H9 (cell line): ENCODE measurements at regions not wholly inside any gene's neighbourhood (a gene's known extent, or its start where the extent isn't known, plus 50 kb on each side); places are given as distances from the start of the nearest gene placed in this dataset.

ENCODE experiments used
- DNase-seq: peaks from one replicate; pipeline ENCODE4 v3.0.0-alpha.2; 2017
- H2AFZ ChIP-seq: one replicate; pipeline ENCODE4 v1.6.1; 2013; ENCODE audit warnings: mild to moderate bottlenecking, low read length, control low read depth, moderate library complexity
- H2AK5ac ChIP-seq: 2 replicates; pipeline ENCODE4 v1.6.1; 2013; ENCODE audit warnings: low read length, control low read depth, mixed read lengths; ENCODE audit not compliant: insufficient read length
- H2BK120ac ChIP-seq: one replicate; pipeline ENCODE4 v1.6.1; 2013; ENCODE audit warnings: low read depth, mild to moderate bottlenecking, low read length, control low read depth, inconsistent platforms; ENCODE audit not compliant: poor library complexity, severe bottlenecking
- H2BK12ac ChIP-seq: 2 replicates; pipeline ENCODE4 v1.6.1; 2013; ENCODE audit warnings: low read length, control low read depth, mixed read lengths, low read depth; ENCODE audit not compliant: insufficient read length
- H2BK15ac ChIP-seq: 2 replicates; pipeline ENCODE4 v1.6.1; 2013; ENCODE audit warnings: low read depth, low read length, control low read depth
- H2BK20ac ChIP-seq: one replicate; pipeline ENCODE4 v1.6.1; 2013; ENCODE audit warnings: low read depth, mild to moderate bottlenecking, low read length, control low read depth, inconsistent platforms; ENCODE audit not compliant: poor library complexity, severe bottlenecking
- H2BK5ac ChIP-seq: 2 replicates; pipeline ENCODE4 v1.6.1; 2013; ENCODE audit warnings: low read length, control low read depth, mixed read lengths; ENCODE audit not compliant: insufficient read length
- H3K14ac ChIP-seq: 2 replicates; pipeline ENCODE4 v1.6.1; 2013; ENCODE audit warnings: low read length, control low read depth; ENCODE audit not compliant: insufficient read depth
- H3K18ac ChIP-seq: 2 replicates; pipeline ENCODE4 v1.6.1; 2013; ENCODE audit warnings: low read depth, mild to moderate bottlenecking, mixed read lengths, low read length, control low read depth; ENCODE audit not compliant: insufficient read length
- H3K23ac ChIP-seq: 2 replicates; pipeline ENCODE4 v1.6.1; 2013; ENCODE audit warnings: low read length, control low read depth, mixed read lengths, low read depth; ENCODE audit not compliant: insufficient read length
- H3K23me2 ChIP-seq: 2 replicates; pipeline ENCODE4 v1.6.1; 2013; ENCODE audit warnings: low read depth, mild to moderate bottlenecking, mixed read lengths, low read length, control low read depth; ENCODE audit not compliant: insufficient read length, poor library complexity, severe bottlenecking
- H3K27ac ChIP-seq: 2 replicates; pipeline ENCODE4 v1.5.1; 2013; ENCODE audit warnings: low read length, control low read depth, mixed read lengths, low read depth; ENCODE audit not compliant: insufficient read length
- H3K27me3 ChIP-seq: 2 replicates; pipeline ENCODE4 v1.6.1; 2013; ENCODE audit warnings: low read length, control low read depth, inconsistent platforms; ENCODE audit not compliant: insufficient read depth
- H3K4ac ChIP-seq: 2 replicates; pipeline ENCODE4 v1.6.1; 2013; ENCODE audit warnings: low read depth, mild to moderate bottlenecking, control low read depth, inconsistent platforms, low read length, moderate library complexity
- H3K4me1 ChIP-seq: 2 replicates; pipeline ENCODE4 v1.6.1; 2013; ENCODE audit warnings: low read length, control low read depth, inconsistent platforms; ENCODE audit not compliant: insufficient read depth
- H3K4me2 ChIP-seq: 2 replicates; pipeline ENCODE4 v1.6.1; 2013; ENCODE audit warnings: low read length, control low read depth, mixed read lengths; ENCODE audit not compliant: insufficient read length, insufficient read depth
- H3K56ac ChIP-seq: 2 replicates; pipeline ENCODE4 v1.6.1; 2013; ENCODE audit warnings: low read depth, mild to moderate bottlenecking, mixed read lengths, low read length, control low read depth; ENCODE audit not compliant: insufficient read length
- H3K79me1 ChIP-seq: 2 replicates; pipeline ENCODE4 v1.6.1; 2013; ENCODE audit warnings: low read depth, mild to moderate bottlenecking, moderate library complexity, low read length, control low read depth, inconsistent platforms; ENCODE audit not compliant: insufficient read depth, poor library complexity, severe bottlenecking
- H3K79me2 ChIP-seq: 2 replicates; pipeline ENCODE4 v1.6.1; 2013; ENCODE audit warnings: low read length, control low read depth, inconsistent platforms; ENCODE audit not compliant: insufficient read depth
- H3K9ac ChIP-seq: 2 replicates; pipeline ENCODE4 v1.6.1; 2013; ENCODE audit warnings: low read length, control low read depth, mixed read lengths; ENCODE audit not compliant: insufficient read length; ENCODE audit errors: extremely low read depth
- H3K9me3 ChIP-seq: one replicate; pipeline ENCODE4 v1.6.1; 2013; ENCODE audit warnings: low read depth, low read length, inconsistent platforms; ENCODE audit not compliant: control insufficient read depth
- H3T11ph ChIP-seq: one replicate; pipeline ENCODE4 v1.6.1; 2013; ENCODE audit warnings: mild to moderate bottlenecking, low read length, control low read depth, inconsistent platforms
- H4K20me1 ChIP-seq: one replicate; pipeline ENCODE4 v1.6.1; 2013; ENCODE audit not compliant: control insufficient read depth, insufficient read length, insufficient read depth
- H4K5ac ChIP-seq: 2 replicates; pipeline ENCODE4 v1.6.1; 2013; ENCODE audit warnings: low read depth, mild to moderate bottlenecking, mixed read lengths, low read length, control low read depth; ENCODE audit not compliant: insufficient read length
- H4K8ac ChIP-seq: replicated peaks from 2 replicates; pipeline ENCODE4 v1.6.1; 2013; ENCODE audit warnings: low read length, control low read depth, mixed read lengths, low read depth; ENCODE audit not compliant: insufficient read length
- H4K91ac ChIP-seq: 2 replicates; pipeline ENCODE4 v1.6.1; 2013; ENCODE audit warnings: low read depth, mild to moderate bottlenecking, moderate library complexity, mixed read lengths, low read length, control low read depth; ENCODE audit not compliant: insufficient read length
- H3K27ac Mint-ChIP-seq, 3 experiments: 2 replicates in 2 of 3; 3 replicates in 1 of 3; pipeline ENCODE4 v1.8.0; 2020 to 2021; ENCODE audit warnings: mixed read lengths in 3 of 3, mild to moderate bottlenecking in 1 of 3, moderate library complexity in 1 of 3
- H3K27me3 Mint-ChIP-seq: 2 replicates; pipeline ENCODE4 v1.8.0; 2021; ENCODE audit warnings: low read depth, mild to moderate bottlenecking, moderate library complexity, mixed read lengths
- H3K36me3 Mint-ChIP-seq, 3 experiments: 2 replicates in 2 of 3; 3 replicates in 1 of 3; pipeline ENCODE4 v1.8.0; 2020 to 2021; ENCODE audit warnings: low read depth in 3 of 3, mixed read lengths in 3 of 3; ENCODE audit not compliant: insufficient read depth in 1 of 3
- H3K4me1 Mint-ChIP-seq, 2 experiments: 2 replicates each; pipeline ENCODE4 v1.8.0; 2020; ENCODE audit warnings: mixed read lengths in 2 of 2
- H3K4me3 Mint-ChIP-seq, 2 experiments: 2 replicates in 1 of 2; 3 replicates in 1 of 2; pipeline ENCODE4 v1.8.0; 2020 to 2021; ENCODE audit warnings: mild to moderate bottlenecking in 2 of 2, mixed read lengths in 2 of 2, moderate library complexity in 1 of 2
- H3K9me3 Mint-ChIP-seq, 2 experiments: 2 replicates in 1 of 2; 3 replicates in 1 of 2; pipeline ENCODE4 v1.8.0; 2020; ENCODE audit warnings: mild to moderate bottlenecking in 2 of 2, mixed read lengths in 2 of 2, moderate library complexity in 1 of 2
- WGBS: extraction: QIAGEN DNeasy Blood & Tissue Kit; methylation state at CpG from one replicate; pipeline ENCODE4 v1.1.7; 2013; ENCODE audit warnings: missing lambda C conversion rate, low lambda C conversion rate, mixed read lengths; ENCODE audit not compliant: insufficient read length; ENCODE audit errors: extremely low coverage; 5-methylcytosine and 5-hydroxymethylcytosine counted together
- TF ChIP-seq, protein P1 (sequence below): fragments of 200-600 bp; sonication (generic); conservative IDR thresholded peaks from 3 replicates; pipeline ENCODE4 v1.8.0; 2021; ENCODE audit warnings: antibody characterized with exemption, mild to moderate bottlenecking

DNA sequence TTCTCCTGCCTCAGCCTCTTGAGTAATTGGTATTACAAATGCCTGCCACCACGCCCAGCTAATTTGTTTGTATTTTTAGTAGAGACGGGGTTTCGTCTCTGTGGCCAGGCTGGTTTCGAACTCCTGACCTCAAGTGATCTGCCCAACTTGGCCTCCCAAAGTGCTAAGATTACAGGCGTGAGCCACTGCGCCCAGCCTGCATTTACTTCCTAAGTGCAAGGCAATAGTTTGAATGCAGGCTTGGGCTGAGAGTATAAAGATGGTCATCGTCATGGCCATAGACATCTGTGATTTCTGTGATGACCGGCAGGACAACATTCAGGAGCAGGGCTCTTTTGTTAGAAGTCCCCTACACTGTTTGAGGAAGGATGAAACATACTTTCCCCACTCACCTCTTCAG lies 393.9 kb upstream of the SHH start:
- H3K79me2 ChIP-seq: no peaks in the 10 kb centered on the region
- H3K4me1 Mint-ChIP-seq: no peaks in the 10 kb centered on the region
- TF ChIP-seq, protein P1, sequence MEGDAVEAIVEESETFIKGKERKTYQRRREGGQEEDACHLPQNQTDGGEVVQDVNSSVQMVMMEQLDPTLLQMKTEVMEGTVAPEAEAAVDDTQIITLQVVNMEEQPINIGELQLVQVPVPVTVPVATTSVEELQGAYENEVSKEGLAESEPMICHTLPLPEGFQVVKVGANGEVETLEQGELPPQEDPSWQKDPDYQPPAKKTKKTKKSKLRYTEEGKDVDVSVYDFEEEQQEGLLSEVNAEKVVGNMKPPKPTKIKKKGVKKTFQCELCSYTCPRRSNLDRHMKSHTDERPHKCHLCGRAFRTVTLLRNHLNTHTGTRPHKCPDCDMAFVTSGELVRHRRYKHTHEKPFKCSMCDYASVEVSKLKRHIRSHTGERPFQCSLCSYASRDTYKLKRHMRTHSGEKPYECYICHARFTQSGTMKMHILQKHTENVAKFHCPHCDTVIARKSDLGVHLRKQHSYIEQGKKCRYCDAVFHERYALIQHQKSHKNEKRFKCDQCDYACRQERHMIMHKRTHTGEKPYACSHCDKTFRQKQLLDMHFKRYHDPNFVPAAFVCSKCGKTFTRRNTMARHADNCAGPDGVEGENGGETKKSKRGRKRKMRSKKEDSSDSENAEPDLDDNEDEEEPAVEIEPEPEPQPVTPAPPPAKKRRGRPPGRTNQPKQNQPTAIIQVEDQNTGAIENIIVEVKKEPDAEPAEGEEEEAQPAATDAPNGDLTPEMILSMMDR: no peak

More for the DNA sequence above, 393.9 kb upstream of the SHH start:
- no peak overlapping the region for H3K4me2 ChIP-seq
- no peak overlapping the region for H4K5ac ChIP-seq
- no peaks in the 10 kb centered on the region for H3K79me1 ChIP-seq
- H3K27me3 Mint-ChIP-seq: peaks cover 3% of the 10 kb centered on the region
- no peak overlapping the region for H3K4me3 Mint-ChIP-seq
- H3K4ac ChIP-seq: no peak overlapping the region
- H3T11ph ChIP-seq: no peak overlapping the region
- no CpG with 5 or more reads among the region's 8 CpGs for WGBS
- no peak overlapping the region for H3K14ac ChIP-seq
- H3K27me3 ChIP-seq: no peaks in the 10 kb centered on the region
- no peak overlapping the region for H3K56ac ChIP-seq
- no peaks in the 10 kb centered on the region for H3K9me3 ChIP-seq
- H3K18ac ChIP-seq: no peak overlapping the region
- no peak overlapping the region for H2BK120ac ChIP-seq
- no peak overlapping the region for H2BK15ac ChIP-seq
- no peak overlapping the region for H3K27ac ChIP-seq
- H3K23me2 ChIP-seq: no peaks in the 10 kb centered on the region
- no peak overlapping the region for H2BK20ac ChIP-seq
- H2BK5ac ChIP-seq: no peak overlapping the region
- H4K20me1 ChIP-seq: no peaks in the 10 kb centered on the region
- H3K9me3 Mint-ChIP-seq: no peaks in the 10 kb centered on the region
- H4K91ac ChIP-seq: no peak overlapping the region
- H4K8ac ChIP-seq: no peak overlapping the region
- DNase-seq: no peak
- no peak overlapping the region for H2BK12ac ChIP-seq
- H3K4me1 ChIP-seq: no peaks in the 10 kb centered on the region
- H3K23ac ChIP-seq: no peak overlapping the region
- no peak overlapping the region for H3K27ac Mint-ChIP-seq
- H2AFZ ChIP-seq: no peak overlapping the region
- no peak overlapping the region for H2AK5ac ChIP-seq
- no peak overlapping the region for H3K9ac ChIP-seq
- no peaks in the 10 kb centered on the region for H3K36me3 Mint-ChIP-seq
